SK-N-DZ (cell line): ENCODE measurements at regions not wholly inside any gene's neighbourhood (a gene's known extent, or its start where the extent isn't known, plus 50 kb on each side); places are given as distances from the start of the nearest gene placed in this dataset.

Experiments used
- DNase-seq: peaks from one replicate; pipeline ENCODE4 v3.0.0-alpha.2; 2015; ENCODE audit warnings: low spot score

- DNase-seq = no peak
Observed at GRCh38 chr11:70025308-70025707, 52.8 kb upstream of the ANO1 start.

DNA sequence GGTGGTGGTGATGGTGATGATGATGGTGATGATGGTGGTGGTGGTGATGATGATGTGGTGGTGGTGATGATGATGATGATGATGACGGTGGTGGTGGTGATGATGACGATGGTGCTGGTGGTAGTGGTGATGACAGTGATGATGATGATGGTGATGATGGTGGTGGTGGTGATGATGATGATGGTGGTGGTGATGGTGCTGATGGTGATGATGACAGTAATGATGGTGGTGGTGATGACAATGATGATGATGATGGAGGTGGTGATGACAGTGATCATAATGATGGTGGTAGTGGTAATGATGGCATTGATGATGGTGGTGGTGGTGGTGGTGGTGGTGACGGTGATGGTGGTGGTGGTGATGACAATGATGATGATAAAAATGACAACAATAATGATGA is 52.1 kb upstream of the ANO1 start:
- no peak for DNase-seq

GRCh38 chr11:70026726-70027125 is 51.4 kb upstream of the ANO1 start:
- DNase-seq = no peak

- DNase-seq = no peak
Observed at GRCh38 chr11:70027451-70027850, 50.7 kb upstream of the ANO1 start.

- no peak for DNase-seq
Observed at GRCh38 chr11:70028147-70028855, 49.8 kb upstream of the ANO1 start.
